ENCODE measurements at regions not wholly inside any gene's neighbourhood (a gene's known extent, or its start where the extent isn't known, plus 50 kb on each side); places are given as distances from the start of the nearest gene placed in this dataset.

- H3K9me3 ChIP-seq (ENCODE audit: control insufficient read depth, low read length): no peaks in the 10 kb centered on the region
- no peaks in the 10 kb centered on the region for H3K27me3 ChIP-seq (ENCODE audit: control insufficient read depth, insufficient read depth, low read length, poor library complexity, severe bottlenecking)
- WGBS, 2 experiments (ENCODE audit: insufficient coverage in 1 of 2, insufficient read length in 1 of 2): 97 to 100% methylated on average over 4 to 7 of the region's 7 CpGs
- H3K9ac ChIP-seq (ENCODE audit: extremely low read depth, low read length, poor library complexity, severe bottlenecking): no peak overlapping the region
- H3K36me3 Mint-ChIP-seq (ENCODE audit: low read depth): no peaks in the 10 kb centered on the region
- no peak for TF ChIP-seq CTCF (conservative IDR thresholded peaks at IDR 0.05)
- H3K36me3 ChIP-seq (ENCODE audit: control insufficient read depth, insufficient read depth, low read length): no peaks in the 10 kb centered on the region
- no peaks in the 10 kb centered on the region for H3K4me1 ChIP-seq (ENCODE audit: control insufficient read depth, insufficient read depth, low read length)
- no peaks in the 10 kb centered on the region for H3K9me3 Mint-ChIP-seq
- DNase-seq: no peak
- no peak overlapping the region for H3K4me3 Mint-ChIP-seq
- no peaks in the 10 kb centered on the region for H3K27me3 Mint-ChIP-seq (ENCODE audit: insufficient read depth)
- H3K27ac Mint-ChIP-seq: no peak overlapping the region
- no peak overlapping the region for H3K27ac ChIP-seq (ENCODE audit: low read depth, low read length)
- H3K4me1 Mint-ChIP-seq: no peaks in the 10 kb centered on the region
- H3K4me3 ChIP-seq (ENCODE audit: low read length): no peak overlapping the region
These were observed 525.5 kb upstream of the MCTP2 start for GRCh38 chr15:93705753-93706455.

- Mint-ChIP-seq H3K27ac (no peak overlapping the region), H3K27me3 (ENCODE audit: insufficient read depth) (no peaks in the 10 kb centered on the region)
These were observed 528.1 kb upstream of the MCTP2 start for GRCh38 chr15:93703092-93703739.

GRCh38 chr15:93700051-93700450 lies 531.3 kb upstream of the MCTP2 start:
- H3K27me3 ChIP-seq (ENCODE audit: control insufficient read depth, insufficient read depth, low read length, poor library complexity, severe bottlenecking): no peaks in the 10 kb centered on the region
- H3K4me1 Mint-ChIP-seq: no peaks in the 10 kb centered on the region
- no peak overlapping the region for H3K27ac ChIP-seq (ENCODE audit: low read depth, low read length)
- no peak for DNase-seq
- no peaks in the 10 kb centered on the region for H3K36me3 Mint-ChIP-seq (ENCODE audit: low read depth)
- WGBS, 2 experiments (ENCODE audit: insufficient coverage in 1 of 2, insufficient read length in 1 of 2): 83% methylated on average over 1 of the region's 1 CpG; no CpG with 5 or more reads in 1 of the 2 experiments
- peaks cover 9% of the 10 kb centered on the region for H3K9me3 ChIP-seq (ENCODE audit: control insufficient read depth, low read length)
- H3K36me3 ChIP-seq (ENCODE audit: control insufficient read depth, insufficient read depth, low read length): no peaks in the 10 kb centered on the region
- no peaks in the 10 kb centered on the region for H3K4me1 ChIP-seq (ENCODE audit: control insufficient read depth, insufficient read depth, low read length)
- no peak for TF ChIP-seq CTCF (conservative IDR thresholded peaks at IDR 0.05)
- H3K27me3 Mint-ChIP-seq (ENCODE audit: insufficient read depth): no peaks in the 10 kb centered on the region
- H3K9me3 Mint-ChIP-seq: peaks cover 22% of the 10 kb centered on the region
- H3K4me3 ChIP-seq (ENCODE audit: low read length): no peak overlapping the region
- no peak overlapping the region for H3K27ac Mint-ChIP-seq
- H3K4me3 Mint-ChIP-seq: no peak overlapping the region
- H3K9ac ChIP-seq (ENCODE audit: extremely low read depth, low read length, poor library complexity, severe bottlenecking): no peak overlapping the region

More at GRCh38 chr15:93703092-93703739, 528.1 kb upstream of the MCTP2 start:
- Histone ChIP-seq H3K9me3 (ENCODE audit: control insufficient read depth, low read length) (no peaks in the 10 kb centered on the region), H3K9ac (ENCODE audit: extremely low read depth, low read length, poor library complexity, severe bottlenecking) (no peak overlapping the region), H3K4me3 (ENCODE audit: low read length) (no peak overlapping the region), H3K36me3 (ENCODE audit: control insufficient read depth, insufficient read depth, low read length) (no peaks in the 10 kb centered on the region), H3K27me3 (ENCODE audit: control insufficient read depth, insufficient read depth, low read length, poor library complexity, severe bottlenecking) (no peaks in the 10 kb centered on the region), H3K27ac (ENCODE audit: low read depth, low read length) (no peak overlapping the region), H3K4me1 (ENCODE audit: control insufficient read depth, insufficient read depth, low read length) (no peaks in the 10 kb centered on the region)
- no peak for TF ChIP-seq CTCF (conservative IDR thresholded peaks at IDR 0.05)
- WGBS, 2 experiments (ENCODE audit: insufficient coverage in 1 of 2, insufficient read length in 1 of 2): 90 to 100% methylated on average over 1 to 2 of the region's 2 CpGs
- H3K9me3 Mint-ChIP-seq: peaks cover 5% of the 10 kb centered on the region
- no peaks in the 10 kb centered on the region for H3K4me1 Mint-ChIP-seq
- no peaks in the 10 kb centered on the region for H3K36me3 Mint-ChIP-seq (ENCODE audit: low read depth)
- no peak for DNase-seq
- no peak overlapping the region for H3K4me3 Mint-ChIP-seq

Measured in endodermal cell (in vitro differentiated cells).